ENCODE measurements at regions not wholly inside any gene's neighbourhood (a gene's known extent, or its start where the extent isn't known, plus 50 kb on each side); places are given as distances from the start of the nearest gene placed in this dataset.

DNA sequence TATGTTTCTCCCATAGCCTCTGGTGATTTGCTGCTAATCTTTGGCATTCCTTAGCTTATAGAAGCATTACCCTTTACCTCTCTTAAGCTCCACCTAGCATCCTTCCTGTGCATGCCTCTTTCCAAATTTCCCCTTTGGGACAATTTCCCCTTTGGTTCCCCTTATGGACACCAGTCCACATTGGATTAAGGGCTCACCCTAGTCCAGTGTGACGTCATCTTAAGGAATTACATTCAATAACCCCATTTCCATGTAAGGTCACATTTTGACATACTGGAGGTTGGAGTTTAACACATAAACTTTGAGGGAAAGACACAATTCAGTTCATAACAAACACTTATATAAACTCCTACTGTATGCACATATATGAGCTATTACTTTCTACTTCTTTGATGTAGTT is 916.6 kb downstream of the SLC4A3 start:
- TF ChIP-seq, protein P1, sequence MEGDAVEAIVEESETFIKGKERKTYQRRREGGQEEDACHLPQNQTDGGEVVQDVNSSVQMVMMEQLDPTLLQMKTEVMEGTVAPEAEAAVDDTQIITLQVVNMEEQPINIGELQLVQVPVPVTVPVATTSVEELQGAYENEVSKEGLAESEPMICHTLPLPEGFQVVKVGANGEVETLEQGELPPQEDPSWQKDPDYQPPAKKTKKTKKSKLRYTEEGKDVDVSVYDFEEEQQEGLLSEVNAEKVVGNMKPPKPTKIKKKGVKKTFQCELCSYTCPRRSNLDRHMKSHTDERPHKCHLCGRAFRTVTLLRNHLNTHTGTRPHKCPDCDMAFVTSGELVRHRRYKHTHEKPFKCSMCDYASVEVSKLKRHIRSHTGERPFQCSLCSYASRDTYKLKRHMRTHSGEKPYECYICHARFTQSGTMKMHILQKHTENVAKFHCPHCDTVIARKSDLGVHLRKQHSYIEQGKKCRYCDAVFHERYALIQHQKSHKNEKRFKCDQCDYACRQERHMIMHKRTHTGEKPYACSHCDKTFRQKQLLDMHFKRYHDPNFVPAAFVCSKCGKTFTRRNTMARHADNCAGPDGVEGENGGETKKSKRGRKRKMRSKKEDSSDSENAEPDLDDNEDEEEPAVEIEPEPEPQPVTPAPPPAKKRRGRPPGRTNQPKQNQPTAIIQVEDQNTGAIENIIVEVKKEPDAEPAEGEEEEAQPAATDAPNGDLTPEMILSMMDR (IDR thresholded peaks at IDR 0.05): no peak
- no peak for TF ChIP-seq POLR2A (IDR thresholded peaks at IDR 0.05)

Data from breast epithelium (tissue), 3 donors.